Iris pigment epithelial cell (primary cell): ENCODE measurements at regions not wholly inside any gene's neighbourhood (a gene's known extent, or its start where the extent isn't known, plus 50 kb on each side); places are given as distances from the start of the nearest gene placed in this dataset.
"Not testable (repeated sequence)": the region's sequence is repeated elsewhere in the genome, so short reads cannot be mapped to it uniquely, and the experiment has no call there.

ENCODE experiments used
- DNase-seq: peaks from one replicate; pipeline ENCODE4 v3.0.0-alpha.2; 2011; ENCODE audit warnings: low read depth

GRCh38 chr4:123537906-123538402, 141.4 kb downstream of the SPRY1 start:
- DNase-seq: not testable (repeated sequence)

GRCh38 chr4:123545667-123546572, 149.3 kb downstream of the SPRY1 start:
- no peak for DNase-seq

- no peak for DNase-seq
Observed at GRCh38 chr4:123546573-123547060, 150.0 kb downstream of the SPRY1 start.

- DNase-seq: no peak
Observed at GRCh38 chr4:123547216-123548165, 150.9 kb downstream of the SPRY1 start.

GRCh38 chr4:123553279-123553678, 156.7 kb downstream of the SPRY1 start:
- no peak for DNase-seq

- no peak for DNase-seq
Observed at GRCh38 chr4:123553733-123554637, 157.4 kb downstream of the SPRY1 start.

- no peak for DNase-seq
Observed at GRCh38 chr4:123554801-123555232, 158.2 kb downstream of the SPRY1 start.

GRCh38 chr4:123555233-123555806, 158.7 kb downstream of the SPRY1 start:
- peak; percentile 97 for DNase-seq

GRCh38 chr4:123555807-123556273, 159.2 kb downstream of the SPRY1 start:
- DNase-seq: no peak

GRCh38 chr4:123556526-123556925, 159.9 kb downstream of the SPRY1 start:
- DNase-seq: no peak

- DNase-seq: no peak
Observed at GRCh38 chr4:123557857-123558536, 161.4 kb downstream of the SPRY1 start.

GRCh38 chr4:123558865-123559264, 162.3 kb downstream of the SPRY1 start:
- DNase-seq: no peak

GRCh38 chr4:123559955-123560871, 163.6 kb downstream of the SPRY1 start:
- DNase-seq: peak; percentile 33

- DNase-seq: no peak
Observed at GRCh38 chr4:123561525-123561924, 164.9 kb downstream of the SPRY1 start.

- no peak for DNase-seq
Observed at GRCh38 chr4:123562994-123563750, 166.6 kb downstream of the SPRY1 start.

GRCh38 chr4:123564758-123565346, 168.3 kb downstream of the SPRY1 start:
- DNase-seq: peak; percentile 85

- no peak for DNase-seq
Observed at GRCh38 chr4:123568936-123569335, 172.3 kb downstream of the SPRY1 start.

- DNase-seq: no peak
Observed at GRCh38 chr4:123569541-123569940, 172.9 kb downstream of the SPRY1 start.
